ENCODE measurements at regions not wholly inside any gene's neighbourhood (a gene's known extent, or its start where the extent isn't known, plus 50 kb on each side); places are given as distances from the start of the nearest gene placed in this dataset.

DNA sequence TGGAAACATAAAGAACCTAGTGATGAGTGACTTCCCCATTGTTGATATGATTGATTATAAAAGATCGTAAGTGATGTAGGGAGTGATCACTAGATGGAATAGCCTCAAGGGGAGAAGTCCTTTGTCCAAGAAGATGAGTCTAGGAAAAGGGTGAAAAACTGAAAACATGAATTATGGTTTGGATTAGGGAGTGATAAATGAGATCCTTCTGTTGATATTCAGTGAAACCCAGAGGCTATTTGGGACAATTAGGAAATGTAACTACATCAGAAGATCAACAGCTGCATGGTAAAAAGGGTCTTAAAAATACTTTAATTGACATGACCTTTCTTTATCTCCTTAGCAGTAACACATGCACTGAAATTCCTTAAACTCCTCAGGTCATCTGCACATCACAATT is 124.0 kb upstream of the UNC5C start:
- no peak overlapping the region for H3K56ac ChIP-seq (ENCODE audit: low read length)
- no peak overlapping the region for H2BK5ac ChIP-seq (ENCODE audit: low read length)
- H3K79me2 ChIP-seq (ENCODE audit: control insufficient read depth, insufficient read depth, low read length): no peaks in the 10 kb centered on the region
- no peak overlapping the region for H2BK120ac ChIP-seq (ENCODE audit: low read depth, low read length)
- no peaks in the 10 kb centered on the region for H3K79me1 ChIP-seq (ENCODE audit: low read length)
- H3K9ac ChIP-seq (ENCODE audit: low read length): no peak overlapping the region
- no peak overlapping the region for H2BK15ac ChIP-seq (replicated peaks; ENCODE audit: low read depth)
- H3K27ac ChIP-seq (ENCODE audit: low read depth, low read length): no peak overlapping the region
- no CpG with 5 or more reads among the region's 1 CpG for WGBS (ENCODE audit: extremely low coverage, insufficient coverage, low lambda C conversion rate)
- H3K4me3 ChIP-seq (ENCODE audit: low read length): no peak overlapping the region
- H3K18ac ChIP-seq (ENCODE audit: low read length): no peak overlapping the region
- no peak overlapping the region for H3K4me2 ChIP-seq (ENCODE audit: low read length)
- H3K36me3 ChIP-seq (ENCODE audit: control insufficient read depth, insufficient read depth, low read length): no peaks in the 10 kb centered on the region
- H3K4me1 ChIP-seq (ENCODE audit: control insufficient read depth, low read depth, low read length): no peaks in the 10 kb centered on the region
- no peaks in the 10 kb centered on the region for H3K27me3 ChIP-seq (ENCODE audit: insufficient read depth, low read length, poor library complexity)
- H4K5ac ChIP-seq (ENCODE audit: low read length): no peak overlapping the region
- no peak overlapping the region for H3K23ac ChIP-seq (ENCODE audit: low read length)
- no peak for DNase-seq
- no peak overlapping the region for H2AK5ac ChIP-seq (ENCODE audit: low read length)
- H4K8ac ChIP-seq (ENCODE audit: low read depth, low read length): no peak overlapping the region
- H3K4ac ChIP-seq (ENCODE audit: low read depth, low read length): no peak overlapping the region

DNA sequence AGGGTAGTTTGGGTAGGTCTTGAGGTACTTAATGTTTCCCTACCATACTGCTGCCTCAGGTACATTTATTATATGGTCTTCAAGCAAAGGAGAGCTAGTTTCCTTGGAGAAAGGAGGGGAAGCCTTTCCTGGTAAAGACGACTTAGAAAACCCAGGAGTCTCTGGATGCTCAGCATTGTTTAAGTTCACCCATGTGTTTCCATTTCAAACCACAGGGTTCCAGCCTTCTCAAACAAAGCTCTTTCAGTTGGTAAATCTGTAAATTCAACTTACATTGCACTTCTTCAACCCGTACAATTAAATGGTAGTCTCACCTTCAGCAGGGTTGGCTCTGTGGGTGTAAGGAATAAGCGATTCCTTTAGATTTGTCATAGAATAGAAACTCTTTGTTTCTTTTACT is 111.9 kb upstream of the UNC5C start:
- Histone ChIP-seq H2AK5ac (ENCODE audit: low read length) (no peak overlapping the region), H2BK15ac (replicated peaks; ENCODE audit: low read depth) (no peak overlapping the region), H3K23ac (ENCODE audit: low read length) (no peak overlapping the region), H3K79me2 (ENCODE audit: control insufficient read depth, insufficient read depth, low read length) (no peaks in the 10 kb centered on the region), H3K27ac (ENCODE audit: low read depth, low read length) (no peak overlapping the region), H2BK120ac (ENCODE audit: low read depth, low read length) (no peak overlapping the region), H3K36me3 (ENCODE audit: control insufficient read depth, insufficient read depth, low read length) (no peaks in the 10 kb centered on the region), H3K4me1 (ENCODE audit: control insufficient read depth, low read depth, low read length) (no peaks in the 10 kb centered on the region), H3K79me1 (ENCODE audit: low read length) (no peaks in the 10 kb centered on the region), H3K27me3 (ENCODE audit: insufficient read depth, low read length, poor library complexity) (no peaks in the 10 kb centered on the region), H3K9ac (ENCODE audit: low read length) (no peak overlapping the region), H3K56ac (ENCODE audit: low read length) (no peak overlapping the region), H3K18ac (ENCODE audit: low read length) (no peak overlapping the region), H2BK5ac (ENCODE audit: low read length) (no peak overlapping the region), H3K4ac (ENCODE audit: low read depth, low read length) (no peak overlapping the region), H3K4me3 (ENCODE audit: low read length) (no peak overlapping the region), H4K5ac (ENCODE audit: low read length) (no peak overlapping the region), H4K8ac (ENCODE audit: low read depth, low read length) (no peak overlapping the region), H3K4me2 (ENCODE audit: low read length) (no peak overlapping the region)
- no peak for DNase-seq
- no CpG with 5 or more reads among the region's 3 CpGs for WGBS (ENCODE audit: extremely low coverage, insufficient coverage, low lambda C conversion rate)

- Histone ChIP-seq H3K56ac (ENCODE audit: low read length) (no peak overlapping the region), H3K4me1 (ENCODE audit: control insufficient read depth, low read depth, low read length) (no peaks in the 10 kb centered on the region), H3K27ac (ENCODE audit: low read depth, low read length) (no peak overlapping the region), H3K9ac (ENCODE audit: low read length) (no peak overlapping the region), H3K4ac (ENCODE audit: low read depth, low read length) (no peak overlapping the region), H4K8ac (ENCODE audit: low read depth, low read length) (no peak overlapping the region), H3K79me1 (ENCODE audit: low read length) (no peaks in the 10 kb centered on the region), H2BK120ac (ENCODE audit: low read depth, low read length) (no peak overlapping the region), H3K4me3 (ENCODE audit: low read length) (no peak overlapping the region), H2BK15ac (replicated peaks; ENCODE audit: low read depth) (no peak overlapping the region), H3K18ac (ENCODE audit: low read length) (no peak overlapping the region), H3K4me2 (ENCODE audit: low read length) (no peak overlapping the region), H3K79me2 (ENCODE audit: control insufficient read depth, insufficient read depth, low read length) (no peaks in the 10 kb centered on the region), H3K36me3 (ENCODE audit: control insufficient read depth, insufficient read depth, low read length) (no peaks in the 10 kb centered on the region), H2AK5ac (ENCODE audit: low read length) (no peak overlapping the region), H4K5ac (ENCODE audit: low read length) (no peak overlapping the region), H2BK5ac (ENCODE audit: low read length) (no peak overlapping the region), H3K27me3 (ENCODE audit: insufficient read depth, low read length, poor library complexity) (no peaks in the 10 kb centered on the region), H3K23ac (ENCODE audit: low read length) (no peak overlapping the region)
- WGBS (ENCODE audit: extremely low coverage, insufficient coverage, low lambda C conversion rate): no CpG with 5 or more reads among the region's 1 CpG
- no peak for DNase-seq
Observed at GRCh38 chr4:95651891-95652290, 103.1 kb upstream of the UNC5C start.

DNA sequence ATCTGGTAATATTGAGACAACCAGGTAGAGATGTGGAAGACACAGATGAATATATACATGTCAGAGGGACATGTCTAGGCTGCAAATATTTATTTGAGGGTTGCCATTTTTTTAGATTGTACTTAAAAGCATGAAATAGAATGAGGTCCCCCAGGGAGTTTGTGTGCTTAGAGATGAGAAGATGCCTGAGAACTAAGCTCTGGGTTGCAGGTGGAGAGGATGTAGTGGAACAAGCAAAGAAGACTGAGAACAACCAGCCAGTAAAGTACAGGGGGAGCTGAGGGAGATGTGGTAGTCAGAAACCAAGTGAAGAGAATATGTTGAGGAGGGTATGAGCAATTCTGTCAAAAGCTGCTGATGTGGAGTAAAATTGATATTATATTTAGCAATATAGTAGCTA is 95.6 kb upstream of the UNC5C start:
- Histone ChIP-seq H4K5ac (ENCODE audit: low read length) (no peak overlapping the region), H3K79me1 (ENCODE audit: low read length) (no peaks in the 10 kb centered on the region), H3K4me3 (ENCODE audit: low read length) (no peak overlapping the region), H2BK120ac (ENCODE audit: low read depth, low read length) (no peak overlapping the region), H3K27me3 (ENCODE audit: insufficient read depth, low read length, poor library complexity) (no peaks in the 10 kb centered on the region), H2AK5ac (ENCODE audit: low read length) (no peak overlapping the region), H2BK5ac (ENCODE audit: low read length) (no peak overlapping the region), H3K36me3 (ENCODE audit: control insufficient read depth, insufficient read depth, low read length) (no peaks in the 10 kb centered on the region), H3K4me2 (ENCODE audit: low read length) (no peak overlapping the region), H3K18ac (ENCODE audit: low read length) (no peak overlapping the region), H4K8ac (ENCODE audit: low read depth, low read length) (no peak overlapping the region), H3K27ac (ENCODE audit: low read depth, low read length) (no peak overlapping the region), H3K56ac (ENCODE audit: low read length) (no peak overlapping the region), H3K4me1 (ENCODE audit: control insufficient read depth, low read depth, low read length) (peaks cover 2% of the 10 kb centered on the region), H3K79me2 (ENCODE audit: control insufficient read depth, insufficient read depth, low read length) (no peaks in the 10 kb centered on the region), H3K4ac (ENCODE audit: low read depth, low read length) (no peak overlapping the region), H3K23ac (ENCODE audit: low read length) (no peak overlapping the region), H3K9ac (ENCODE audit: low read length) (no peak overlapping the region), H2BK15ac (replicated peaks; ENCODE audit: low read depth) (no peak overlapping the region)
- DNase-seq: no peak

- DNase-seq: no peak
- Histone ChIP-seq H2BK5ac (ENCODE audit: low read length) (no peak overlapping the region), H3K23ac (ENCODE audit: low read length) (no peak overlapping the region), H3K4me1 (ENCODE audit: control insufficient read depth, low read depth, low read length) (peaks cover 2% of the 10 kb centered on the region), H4K5ac (ENCODE audit: low read length) (no peak overlapping the region), H2BK120ac (ENCODE audit: low read depth, low read length) (no peak overlapping the region), H3K79me2 (ENCODE audit: control insufficient read depth, insufficient read depth, low read length) (no peaks in the 10 kb centered on the region), H3K4me3 (ENCODE audit: low read length) (no peak overlapping the region), H3K56ac (ENCODE audit: low read length) (no peak overlapping the region), H3K27me3 (ENCODE audit: insufficient read depth, low read length, poor library complexity) (no peaks in the 10 kb centered on the region), H3K4me2 (ENCODE audit: low read length) (no peak overlapping the region), H3K18ac (ENCODE audit: low read length) (no peak overlapping the region), H4K8ac (ENCODE audit: low read depth, low read length) (no peak overlapping the region), H3K36me3 (ENCODE audit: control insufficient read depth, insufficient read depth, low read length) (no peaks in the 10 kb centered on the region), H2AK5ac (ENCODE audit: low read length) (no peak overlapping the region), H3K79me1 (ENCODE audit: low read length) (no peaks in the 10 kb centered on the region), H2BK15ac (replicated peaks; ENCODE audit: low read depth) (no peak overlapping the region), H3K9ac (ENCODE audit: low read length) (no peak overlapping the region), H3K4ac (ENCODE audit: low read depth, low read length) (no peak overlapping the region), H3K27ac (ENCODE audit: low read depth, low read length) (no peak overlapping the region)
- WGBS (ENCODE audit: extremely low coverage, insufficient coverage, low lambda C conversion rate): no CpG with 5 or more reads among the region's 1 CpG
Observed at GRCh38 chr4:95643627-95644026, 94.9 kb upstream of the UNC5C start.

DNA sequence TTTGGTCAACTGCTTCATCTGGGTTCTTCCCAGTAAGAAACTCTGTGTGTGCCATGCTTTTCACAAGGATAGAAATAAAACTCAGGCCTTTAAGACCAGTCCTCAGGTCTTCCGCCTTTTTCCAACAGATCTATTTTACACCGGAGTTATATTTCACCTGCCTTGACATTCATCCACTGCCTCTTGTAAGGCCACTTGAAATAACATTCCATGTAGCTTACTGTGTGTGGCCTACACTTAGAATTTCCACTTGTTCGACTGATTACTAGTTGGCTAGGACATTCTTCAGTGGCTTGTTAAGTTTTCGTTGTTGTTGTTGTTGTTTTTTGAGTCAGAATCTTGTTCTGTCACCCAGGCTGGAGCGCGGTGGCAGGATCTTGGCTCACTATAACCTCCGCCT is 92.8 kb upstream of the UNC5C start:
- Histone ChIP-seq H3K79me1 (ENCODE audit: low read length) (no peaks in the 10 kb centered on the region), H3K27ac (ENCODE audit: low read depth, low read length) (no peak overlapping the region), H3K9ac (ENCODE audit: low read length) (no peak overlapping the region), H3K4ac (ENCODE audit: low read depth, low read length) (no peak overlapping the region), H4K5ac (ENCODE audit: low read length) (no peak overlapping the region), H3K79me2 (ENCODE audit: control insufficient read depth, insufficient read depth, low read length) (no peaks in the 10 kb centered on the region), H2BK120ac (ENCODE audit: low read depth, low read length) (no peak overlapping the region), H3K27me3 (ENCODE audit: insufficient read depth, low read length, poor library complexity) (no peaks in the 10 kb centered on the region), H3K18ac (ENCODE audit: low read length) (no peak overlapping the region), H2BK15ac (replicated peaks; ENCODE audit: low read depth) (no peak overlapping the region), H3K4me3 (ENCODE audit: low read length) (no peak overlapping the region), H3K4me1 (ENCODE audit: control insufficient read depth, low read depth, low read length) (peaks cover 2% of the 10 kb centered on the region), H3K4me2 (ENCODE audit: low read length) (no peak overlapping the region), H2AK5ac (ENCODE audit: low read length) (no peak overlapping the region), H3K23ac (ENCODE audit: low read length) (no peak overlapping the region), H4K8ac (ENCODE audit: low read depth, low read length) (no peak overlapping the region), H2BK5ac (ENCODE audit: low read length) (no peak overlapping the region), H3K36me3 (ENCODE audit: control insufficient read depth, insufficient read depth, low read length) (no peaks in the 10 kb centered on the region), H3K56ac (ENCODE audit: low read length) (no peak overlapping the region)
- DNase-seq: no peak
- no CpG with 5 or more reads among the region's 7 CpGs for WGBS (ENCODE audit: extremely low coverage, insufficient coverage, low lambda C conversion rate)

Data from mesendoderm (in vitro differentiated cells).